HG03342 (cell line): ENCODE measurements at regions not wholly inside any gene's neighbourhood (a gene's known extent, or its start where the extent isn't known, plus 50 kb on each side); places are given as distances from the start of the nearest gene placed in this dataset.

ENCODE experiments used
- ATAC-seq: cut with Tn5 transposase; IDR thresholded peaks from one replicate; pipeline ENCODE4 v1.9.1; 2021; ENCODE audit warnings: mild to moderate bottlenecking, moderate library complexity; ENCODE audit not compliant: unreplicated experiment

GRCh38 chr18:29629493-29630036 is 1413.0 kb downstream of the DSC3 start:
- ATAC-seq = no peak

DNA sequence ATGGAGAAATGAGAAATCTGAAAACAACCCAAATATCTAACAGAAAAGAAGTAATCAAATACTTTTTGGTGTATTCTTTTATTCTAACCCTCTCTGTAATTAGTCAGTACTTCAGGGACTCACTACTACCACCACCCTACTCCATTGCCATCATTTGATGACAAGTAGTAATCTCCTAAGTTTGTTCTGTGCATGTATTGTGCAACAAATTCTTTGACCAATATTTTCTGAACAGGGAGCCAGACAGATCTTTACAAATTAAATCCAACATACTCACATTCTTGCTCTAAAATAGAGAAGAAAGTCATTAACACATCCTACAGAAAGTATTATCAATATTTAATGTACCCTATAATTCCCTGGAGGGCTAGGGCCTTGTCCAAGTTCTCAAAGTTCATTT is 1416.4 kb downstream of the DSC3 start:
- ATAC-seq = no peak

- no peak for ATAC-seq
Measured at GRCh38 chr18:29616867-29617266, 1425.7 kb downstream of the DSC3 start.

DNA sequence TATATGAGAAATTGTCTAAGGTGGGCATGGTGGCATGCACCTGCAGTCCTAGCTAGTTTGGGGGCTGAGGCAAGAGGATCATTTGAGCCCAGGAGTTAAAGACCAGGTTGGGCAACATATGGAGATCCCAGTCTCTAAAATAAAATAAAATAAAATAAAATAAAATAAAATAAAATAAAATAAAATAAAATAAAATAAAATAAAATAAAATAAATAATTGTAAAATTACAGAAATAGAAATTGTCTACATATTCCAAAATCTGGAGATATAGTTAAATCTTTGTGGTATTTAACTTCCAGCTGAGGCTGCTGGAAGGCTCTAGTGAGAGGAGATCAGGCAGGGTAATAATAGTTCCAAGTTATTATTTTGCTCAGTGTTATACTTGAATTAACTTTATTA is 1432.1 kb upstream of the CDH2 start:
- no peak for ATAC-seq

- no peak for ATAC-seq
Measured at GRCh38 chr18:29605365-29605764, 1428.4 kb upstream of the CDH2 start.

- ATAC-seq = no peak
Measured at GRCh38 chr18:29596959-29597358, 1420.0 kb upstream of the CDH2 start.

DNA sequence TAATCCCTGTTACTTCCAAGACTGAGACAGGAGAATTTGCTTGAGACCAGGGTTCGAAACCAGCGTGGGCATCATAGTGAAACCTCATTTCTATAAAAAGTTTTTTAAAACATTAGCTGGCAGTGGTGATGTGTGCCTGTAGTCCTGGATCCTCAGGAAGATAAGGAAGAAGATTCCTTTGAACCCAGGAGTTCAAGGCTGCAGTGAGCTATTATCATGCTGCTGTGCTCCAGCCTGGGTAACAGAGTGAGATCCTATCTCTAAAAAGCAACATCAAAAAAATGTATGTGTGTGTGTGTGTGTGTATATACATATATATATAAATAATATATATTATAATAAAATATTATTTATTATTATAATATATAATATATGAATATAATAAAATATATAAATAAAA is 1417.6 kb upstream of the CDH2 start:
- no peak for ATAC-seq

DNA sequence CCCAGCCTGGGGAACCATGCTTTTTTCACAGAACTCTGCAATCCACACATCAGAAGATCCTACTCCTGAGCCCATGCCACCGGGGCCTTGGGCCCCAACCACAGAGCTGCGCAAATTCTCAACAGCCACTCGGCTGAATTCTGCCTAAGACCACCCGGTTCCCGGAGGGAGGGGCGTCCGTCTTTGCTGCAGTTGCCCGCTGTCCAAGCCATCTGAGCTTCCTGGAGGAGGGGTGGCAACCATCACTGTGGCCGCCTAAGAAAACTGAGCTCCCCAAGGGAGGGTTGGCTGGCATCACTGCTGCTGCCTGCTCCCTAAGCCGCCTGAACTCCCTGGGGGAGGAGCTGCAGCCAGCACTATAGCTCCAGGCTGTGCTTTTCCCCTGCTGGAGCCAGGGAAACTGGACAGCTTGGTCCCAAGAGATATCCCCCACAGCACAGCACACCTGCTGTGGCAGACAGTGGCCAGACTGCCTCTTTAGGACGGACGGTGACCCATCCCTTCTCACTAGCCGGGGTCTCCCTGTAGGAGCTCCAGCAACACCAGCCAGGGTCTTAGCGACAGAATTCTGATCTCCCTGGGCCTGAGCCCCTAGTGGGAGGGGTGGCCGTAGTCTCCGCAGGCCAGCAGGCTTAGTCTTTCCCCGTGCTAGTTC is 1411.6 kb upstream of the CDH2 start:
- ATAC-seq = no peak

DNA sequence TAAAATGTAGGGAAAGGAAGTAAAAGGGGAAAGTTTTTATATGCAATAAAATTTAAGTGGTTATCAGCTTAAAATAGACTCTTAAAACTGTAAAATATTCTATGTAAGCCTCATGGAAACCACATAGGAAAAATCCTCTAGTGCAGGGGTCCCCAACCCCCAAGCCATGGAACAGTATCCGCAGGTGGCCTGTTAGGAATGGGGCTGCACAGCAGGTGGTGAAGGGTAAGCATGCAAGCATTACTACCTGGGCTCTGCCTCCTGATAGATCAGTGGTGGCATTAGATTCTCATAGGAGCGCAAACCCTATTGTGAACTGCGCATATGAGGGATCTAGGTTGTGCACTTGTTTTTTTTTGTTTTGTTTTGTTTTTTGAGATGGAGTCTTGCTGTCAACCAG is 1409.3 kb upstream of the CDH2 start:
- no peak for ATAC-seq

DNA sequence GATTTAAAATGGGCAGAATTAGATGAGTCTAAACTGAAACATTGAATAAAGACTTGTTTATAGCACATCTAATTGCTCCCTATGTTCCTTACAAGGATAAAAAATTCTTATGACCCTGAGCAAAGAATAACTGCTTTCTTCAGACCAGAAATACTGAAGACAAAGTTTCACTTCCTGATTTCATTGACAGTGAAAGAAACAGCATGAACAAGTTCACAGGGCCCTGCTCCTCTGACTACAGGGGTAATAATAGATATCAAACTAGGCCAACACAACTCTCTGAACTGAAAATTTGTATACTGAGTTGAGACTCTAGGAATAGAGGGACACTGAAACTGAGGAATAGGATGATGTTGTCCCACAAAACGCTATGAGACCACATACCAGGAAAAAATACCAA is 1383.3 kb upstream of the CDH2 start:
- peak; percentile 87 for ATAC-seq

GRCh38 chr18:29556070-29556469 is 1379.1 kb upstream of the CDH2 start:
- no peak for ATAC-seq

DNA sequence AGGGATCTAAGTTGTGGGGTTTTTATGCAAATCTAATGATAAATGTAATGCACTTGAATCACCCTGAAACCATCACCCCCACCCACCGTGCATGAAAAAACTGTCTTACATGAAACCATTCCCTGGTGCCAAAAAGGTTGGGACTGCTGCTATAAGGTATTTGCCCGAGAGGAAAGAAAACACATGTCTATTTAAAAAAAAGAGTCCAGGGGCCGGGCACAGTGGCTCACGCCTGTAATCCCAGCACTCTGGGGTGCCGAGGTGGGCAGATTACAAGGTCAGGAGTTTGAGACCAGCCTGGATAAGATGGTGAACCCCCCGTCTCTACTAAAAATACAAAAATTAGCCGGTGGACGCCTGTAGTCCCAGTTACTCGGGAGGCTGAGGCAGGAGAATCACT is 1372.8 kb upstream of the CDH2 start:
- no peak for ATAC-seq

- ATAC-seq = no peak
Measured at GRCh38 chr18:29547626-29548025, 1370.7 kb upstream of the CDH2 start.

- no peak for ATAC-seq
Measured at GRCh38 chr18:29540548-29540947, 1363.6 kb upstream of the CDH2 start.

DNA sequence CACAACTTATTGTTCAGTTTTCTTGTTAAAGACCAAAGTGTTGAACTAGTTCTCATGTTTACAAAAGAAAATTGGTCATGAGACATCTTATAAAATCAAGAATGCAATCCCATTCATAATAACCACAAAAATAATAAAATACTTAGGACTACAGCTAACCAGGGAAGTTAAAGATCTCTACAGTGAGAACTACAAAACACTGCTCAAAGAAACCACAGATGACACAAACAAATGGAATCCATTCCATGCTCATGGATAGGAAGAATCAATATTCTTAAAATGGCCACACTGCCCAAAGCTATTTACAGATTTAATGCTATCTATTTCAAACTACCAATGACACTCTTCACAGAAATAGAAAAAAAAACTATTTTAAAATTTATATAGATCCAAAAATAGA is 1354.8 kb upstream of the CDH2 start:
- no peak for ATAC-seq

GRCh38 chr18:29523371-29523770 is 1346.4 kb upstream of the CDH2 start:
- no peak for ATAC-seq

GRCh38 chr18:29512761-29513160 is 1335.8 kb upstream of the CDH2 start:
- ATAC-seq = peak; percentile 27

- ATAC-seq = peak; percentile 74
Measured at GRCh38 chr18:29512203-29512602, 1335.3 kb upstream of the CDH2 start.

GRCh38 chr18:29501952-29502351 is 1325.0 kb upstream of the CDH2 start:
- ATAC-seq = no peak

DNA sequence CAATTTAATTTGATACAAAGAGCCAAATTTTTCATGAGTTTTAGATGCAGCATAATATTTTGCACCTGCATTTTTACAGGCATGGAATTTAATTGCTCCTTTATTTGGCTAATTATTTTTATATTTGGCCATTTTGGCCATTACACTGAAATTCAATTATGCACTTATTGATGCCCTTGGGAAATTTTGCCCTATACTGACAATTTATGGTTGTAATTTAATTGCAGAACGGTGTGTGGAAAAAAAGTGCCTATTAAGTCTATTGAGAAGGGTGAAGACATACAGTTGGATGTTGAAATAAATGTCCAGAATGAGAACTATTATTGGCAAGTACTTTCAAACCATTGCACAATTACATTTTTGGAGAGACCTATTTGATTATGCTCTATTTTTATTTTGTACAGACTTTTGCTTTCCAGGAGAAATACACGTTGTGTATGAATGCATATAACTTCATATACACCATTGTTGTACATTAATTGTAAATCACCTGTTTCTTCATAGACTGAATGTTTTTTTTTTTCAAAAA is 1319.3 kb upstream of the CDH2 start:
- no peak for ATAC-seq

GRCh38 chr18:29494371-29494770 is 1317.4 kb upstream of the CDH2 start:
- no peak for ATAC-seq

DNA sequence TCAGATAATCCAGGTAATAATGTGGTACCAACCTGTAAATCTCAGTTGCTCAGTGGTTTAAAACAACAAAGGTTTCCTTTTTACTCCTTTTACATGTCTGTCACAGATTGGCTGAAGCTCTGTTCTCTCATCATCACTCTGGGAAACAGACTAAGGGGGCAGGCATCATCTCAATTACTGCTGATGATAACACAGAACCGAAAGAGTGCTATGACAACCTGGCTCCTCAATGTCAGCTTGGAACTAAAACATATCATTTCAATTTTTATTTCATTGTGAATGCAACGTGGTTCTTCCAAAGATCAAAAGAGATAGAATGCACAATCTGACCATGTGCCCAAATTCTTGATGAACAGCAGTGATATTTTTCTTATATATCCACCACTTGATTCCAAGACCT is 1315.0 kb upstream of the CDH2 start:
- no peak for ATAC-seq

- no peak for ATAC-seq
Measured at GRCh38 chr18:29488617-29489016, 1311.7 kb upstream of the CDH2 start.
